BJ (cell line): ENCODE measurements at regions not wholly inside any gene's neighbourhood (a gene's known extent, or its start where the extent isn't known, plus 50 kb on each side); places are given as distances from the start of the nearest gene placed in this dataset.

Source experiments
- CTCF ChIA-PET: fragments of 350-600 bp; formaldehyde crosslinking; extraction: SDS; loops from one replicate; lab custom pipeline; 2021; ENCODE audit warnings: antibody characterized with exemption, inconsistent platforms; lab: Yijun Ruan, JAX
- POLR2A ChIA-PET: fragments of 300-600 bp; sonication (Branson Sonifier 250); formaldehyde crosslinking; extraction: SDS; loops from one replicate; lab custom pipeline; 2021; ENCODE audit warnings: antibody characterized with exemption; lab: Charles Lee
- DNase-seq: peaks from one replicate; pipeline ENCODE4 v3.0.0-alpha.2; 2011; ENCODE audit warnings: low read depth
- H3K27me3 ChIP-seq: 2 replicates; pipeline ENCODE4 v1.6.0; 2011; ENCODE audit warnings: low read length; ENCODE audit not compliant: control insufficient read depth, insufficient read depth
- H3K36me3 ChIP-seq: 2 replicates; pipeline ENCODE4 v1.5.1; 2011; ENCODE audit warnings: low read length; ENCODE audit not compliant: control insufficient read depth, insufficient read depth
- H3K4me3 ChIP-seq: 2 replicates; pipeline ENCODE4 v1.5.1; 2011; ENCODE audit warnings: low read depth, mild to moderate bottlenecking, control low read depth, low read length
- CTCF ChIP-seq: IDR thresholded peaks from 2 replicates; pipeline ENCODE4 v1.5.1; 2011; ENCODE audit warnings: low read depth, mild to moderate bottlenecking, control low read depth, inconsistent platforms, low read length, moderate library complexity; ENCODE audit not compliant: insufficient read depth

GRCh38 chr1:170303034-170303433 lies 157.3 kb downstream of the NTMT2 start:
- POLR2A ChIA-PET, result no interaction called here
- CTCF ChIA-PET, result interaction anchor here (0.7 kb wide), 1 partner anchor 255 kb away, joined by 3 read pairs; no protein-coding TSS in a partner anchor

GRCh38 chr1:170305777-170306512 lies 160.2 kb downstream of the NTMT2 start:
- H3K36me3 ChIP-seq, result no peaks in the 10 kb centered on the region
- no peak for TF ChIP-seq CTCF
- H3K4me3 ChIP-seq, result no peak overlapping the region
- CTCF ChIA-PET, result interaction anchor here (0.6 kb wide), 1 partner anchor 97 kb away, joined by 3 read pairs; no protein-coding TSS in a partner anchor
- H3K27me3 ChIP-seq, result no peaks in the 10 kb centered on the region
- no peak for DNase-seq
- POLR2A ChIA-PET, result no interaction called here

More at GRCh38 chr1:170303034-170303433, 157.3 kb downstream of the NTMT2 start:
- no peak for DNase-seq
- no peaks in the 10 kb centered on the region for H3K27me3 ChIP-seq
- H3K4me3 ChIP-seq, result no peak overlapping the region
- no peaks in the 10 kb centered on the region for H3K36me3 ChIP-seq
- no peak for TF ChIP-seq CTCF

- no peaks in the 10 kb centered on the region for H3K36me3 ChIP-seq
- ChIA-PET CTCF (no interaction called here), POLR2A (no interaction called here)
- no peaks in the 10 kb centered on the region for H3K27me3 ChIP-seq
- no peak for DNase-seq
- no peak overlapping the region for H3K4me3 ChIP-seq
- TF ChIP-seq CTCF, result no peak
These were observed 160.8 kb downstream of the NTMT2 start for GRCh38 chr1:170306513-170306910.

- ChIA-PET POLR2A (no interaction called here), CTCF (interaction anchor here (1.3 kb wide), 1 partner anchor 48 kb away, joined by 3 read pairs; no protein-coding TSS in a partner anchor)
- no peaks in the 10 kb centered on the region for H3K36me3 ChIP-seq
- no peaks in the 10 kb centered on the region for H3K27me3 ChIP-seq
- no peak for DNase-seq
- no peak for TF ChIP-seq CTCF
- H3K4me3 ChIP-seq, result no peak overlapping the region
These were observed 161.2 kb downstream of the NTMT2 start for GRCh38 chr1:170306948-170307347.

GRCh38 chr1:170307426-170307825 lies 161.7 kb downstream of the NTMT2 start:
- no peak for TF ChIP-seq CTCF
- Histone ChIP-seq H3K27me3 (no peaks in the 10 kb centered on the region), H3K4me3 (no peak overlapping the region), H3K36me3 (no peaks in the 10 kb centered on the region)
- DNase-seq, result no peak
- ChIA-PET POLR2A (no interaction called here), CTCF (interaction anchor here (1.3 kb wide), 1 partner anchor 48 kb away, joined by 3 read pairs; no protein-coding TSS in a partner anchor)
